Keratinocyte (primary cell): ENCODE measurements at regions not wholly inside any gene's neighbourhood (a gene's known extent, or its start where the extent isn't known, plus 50 kb on each side); places are given as distances from the start of the nearest gene placed in this dataset.

Source experiments
- EZH2 ChIP-seq: IDR thresholded peaks from one replicate; pipeline ENCODE4 v1.6.1; 2012; ENCODE audit warnings: inconsistent platforms, mild to moderate bottlenecking, low read length, moderate library complexity
- TF ChIP-seq, protein P1 (sequence below), 3 experiments: IDR thresholded peaks in 1 of 3; conservative IDR thresholded peaks in 1 of 3; optimal IDR thresholded peaks in 1 of 3; 2 replicates in 2 of 3; 3 replicates in 1 of 3; pipeline versions ENCODE3 to v1.5.1; 2011; ENCODE audit warnings: low read length in 3 of 3, mild to moderate bottlenecking in 3 of 3, moderate library complexity in 2 of 3, control low read depth in 1 of 3, inconsistent platforms in 1 of 3; ENCODE audit not compliant: insufficient read depth in 2 of 3; ENCODE audit errors: extremely low read depth in 1 of 3

DNA sequence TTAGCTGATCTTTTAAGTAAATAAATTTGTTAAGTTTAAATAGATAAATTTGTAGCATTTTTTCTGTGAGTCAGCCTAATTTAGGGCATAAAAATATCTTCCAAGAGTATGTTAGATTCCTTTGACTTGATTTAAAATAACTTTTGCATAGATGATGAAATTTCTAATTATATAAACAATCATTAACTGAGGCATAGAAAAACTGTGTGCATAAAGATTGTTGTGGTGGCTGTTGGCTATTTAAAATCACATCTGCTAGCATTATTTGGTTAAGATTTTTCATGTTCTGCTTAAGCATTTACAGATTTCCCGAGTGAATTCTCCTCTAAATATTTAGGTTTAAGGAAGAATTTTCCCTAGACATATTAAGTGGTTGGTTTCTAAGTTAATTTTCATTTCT lies 223.2 kb downstream of the FSCB start:
- TF ChIP-seq, protein P1, sequence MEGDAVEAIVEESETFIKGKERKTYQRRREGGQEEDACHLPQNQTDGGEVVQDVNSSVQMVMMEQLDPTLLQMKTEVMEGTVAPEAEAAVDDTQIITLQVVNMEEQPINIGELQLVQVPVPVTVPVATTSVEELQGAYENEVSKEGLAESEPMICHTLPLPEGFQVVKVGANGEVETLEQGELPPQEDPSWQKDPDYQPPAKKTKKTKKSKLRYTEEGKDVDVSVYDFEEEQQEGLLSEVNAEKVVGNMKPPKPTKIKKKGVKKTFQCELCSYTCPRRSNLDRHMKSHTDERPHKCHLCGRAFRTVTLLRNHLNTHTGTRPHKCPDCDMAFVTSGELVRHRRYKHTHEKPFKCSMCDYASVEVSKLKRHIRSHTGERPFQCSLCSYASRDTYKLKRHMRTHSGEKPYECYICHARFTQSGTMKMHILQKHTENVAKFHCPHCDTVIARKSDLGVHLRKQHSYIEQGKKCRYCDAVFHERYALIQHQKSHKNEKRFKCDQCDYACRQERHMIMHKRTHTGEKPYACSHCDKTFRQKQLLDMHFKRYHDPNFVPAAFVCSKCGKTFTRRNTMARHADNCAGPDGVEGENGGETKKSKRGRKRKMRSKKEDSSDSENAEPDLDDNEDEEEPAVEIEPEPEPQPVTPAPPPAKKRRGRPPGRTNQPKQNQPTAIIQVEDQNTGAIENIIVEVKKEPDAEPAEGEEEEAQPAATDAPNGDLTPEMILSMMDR (optimal IDR thresholded peaks at IDR 0.05 in 1 of 3, IDR thresholded peaks at IDR 0.05 in 1 of 3, conservative IDR thresholded peaks at IDR 0.05 in 1 of 3; ENCODE audit: extremely low read depth in 1 of 3, insufficient read depth in 2 of 3, low read length in 3 of 3): no peak
- no peak for TF ChIP-seq EZH2
